Renal cortical epithelial cell (primary cell): ENCODE measurements at regions not wholly inside any gene's neighbourhood (a gene's known extent, or its start where the extent isn't known, plus 50 kb on each side); places are given as distances from the start of the nearest gene placed in this dataset.

ENCODE experiments used
- DNase-seq: peaks from one replicate; pipeline ENCODE4 v3.0.0-alpha.2; 2011; ENCODE audit warnings: low read depth

- no peak for DNase-seq
These were observed 207.3 kb upstream of the CTNNB1 start for GRCh38 chr3:40992023-40992422.

GRCh38 chr3:40994611-40995010 is 204.7 kb upstream of the CTNNB1 start:
- DNase-seq: peak; percentile 45

GRCh38 chr3:40995271-40995670 is 204.0 kb upstream of the CTNNB1 start:
- no peak for DNase-seq

GRCh38 chr3:40996382-40996781 is 202.9 kb upstream of the CTNNB1 start:
- DNase-seq: peak; percentile 57

- no peak for DNase-seq
These were observed 202.2 kb upstream of the CTNNB1 start for GRCh38 chr3:40996827-40997710.

- DNase-seq: peak; percentile 47
These were observed 201.4 kb upstream of the CTNNB1 start for GRCh38 chr3:40997711-40998519.

GRCh38 chr3:40999682-41000081 is 199.6 kb upstream of the CTNNB1 start:
- no peak for DNase-seq

GRCh38 chr3:41000471-41000870 is 198.8 kb upstream of the CTNNB1 start:
- DNase-seq: no peak

- DNase-seq: no peak
These were observed 197.7 kb upstream of the CTNNB1 start for GRCh38 chr3:41001556-41001955.

- DNase-seq: no peak
These were observed 197.2 kb upstream of the CTNNB1 start for GRCh38 chr3:41002104-41002503.

GRCh38 chr3:41007399-41007798 is 191.9 kb upstream of the CTNNB1 start:
- no peak for DNase-seq

GRCh38 chr3:41011854-41012253 is 187.5 kb upstream of the CTNNB1 start:
- no peak for DNase-seq

GRCh38 chr3:41018855-41019254 is 180.4 kb upstream of the CTNNB1 start:
- DNase-seq: no peak

GRCh38 chr3:41024031-41024836 is 175.1 kb upstream of the CTNNB1 start:
- DNase-seq: no peak

GRCh38 chr3:41026394-41027177 is 172.7 kb upstream of the CTNNB1 start:
- peak; percentile 44 for DNase-seq

- DNase-seq: no peak
These were observed 169.9 kb upstream of the CTNNB1 start for GRCh38 chr3:41029356-41029755.

- no peak for DNase-seq
These were observed 169.1 kb upstream of the CTNNB1 start for GRCh38 chr3:41030220-41030619.

GRCh38 chr3:41031401-41031800 is 167.9 kb upstream of the CTNNB1 start:
- no peak for DNase-seq

GRCh38 chr3:41033956-41034519 is 165.3 kb upstream of the CTNNB1 start:
- no peak for DNase-seq

GRCh38 chr3:41035456-41036022 is 163.8 kb upstream of the CTNNB1 start:
- DNase-seq: no peak
